ENCODE measurements at regions not wholly inside any gene's neighbourhood (a gene's known extent, or its start where the extent isn't known, plus 50 kb on each side); places are given as distances from the start of the nearest gene placed in this dataset.

DNA sequence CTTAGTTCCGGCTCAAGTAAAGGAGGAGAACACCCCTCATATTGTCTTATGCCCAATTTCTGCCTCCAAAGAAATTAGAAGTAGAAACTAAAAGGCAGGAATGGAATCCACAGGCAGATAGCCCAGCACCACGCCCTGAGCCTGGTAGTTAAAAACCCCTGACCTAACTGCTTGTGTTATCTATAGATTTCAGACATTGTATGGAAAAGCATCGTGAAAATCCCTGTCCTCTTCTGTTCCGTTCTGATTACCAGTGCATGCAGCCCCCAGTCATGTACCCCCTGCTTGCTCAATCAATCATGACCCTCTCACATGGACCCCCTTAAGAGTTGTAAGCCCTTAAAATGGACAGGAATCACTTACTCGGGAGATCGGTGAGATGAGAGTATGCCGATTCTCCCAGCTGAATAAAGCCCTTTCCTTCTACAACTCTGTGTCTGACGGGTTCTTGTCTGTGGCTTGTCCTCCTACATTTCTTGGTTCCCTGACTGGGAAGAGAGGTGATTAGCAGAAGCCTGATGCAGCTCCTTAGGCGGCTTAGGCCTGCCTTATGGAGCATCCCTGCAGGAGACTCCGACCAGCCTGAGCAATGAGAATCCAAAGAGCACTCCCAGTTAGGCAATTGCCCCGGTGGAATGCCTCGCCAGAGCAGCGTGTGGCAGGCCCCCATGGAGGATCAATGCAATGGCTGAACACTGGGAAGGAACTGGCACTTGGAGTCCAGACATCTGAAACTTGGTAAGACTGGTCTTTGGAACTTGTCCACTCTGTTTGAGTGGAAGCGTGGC, 362.6 kb upstream of the TCF4 start:
- TF ChIP-seq, protein P1, sequence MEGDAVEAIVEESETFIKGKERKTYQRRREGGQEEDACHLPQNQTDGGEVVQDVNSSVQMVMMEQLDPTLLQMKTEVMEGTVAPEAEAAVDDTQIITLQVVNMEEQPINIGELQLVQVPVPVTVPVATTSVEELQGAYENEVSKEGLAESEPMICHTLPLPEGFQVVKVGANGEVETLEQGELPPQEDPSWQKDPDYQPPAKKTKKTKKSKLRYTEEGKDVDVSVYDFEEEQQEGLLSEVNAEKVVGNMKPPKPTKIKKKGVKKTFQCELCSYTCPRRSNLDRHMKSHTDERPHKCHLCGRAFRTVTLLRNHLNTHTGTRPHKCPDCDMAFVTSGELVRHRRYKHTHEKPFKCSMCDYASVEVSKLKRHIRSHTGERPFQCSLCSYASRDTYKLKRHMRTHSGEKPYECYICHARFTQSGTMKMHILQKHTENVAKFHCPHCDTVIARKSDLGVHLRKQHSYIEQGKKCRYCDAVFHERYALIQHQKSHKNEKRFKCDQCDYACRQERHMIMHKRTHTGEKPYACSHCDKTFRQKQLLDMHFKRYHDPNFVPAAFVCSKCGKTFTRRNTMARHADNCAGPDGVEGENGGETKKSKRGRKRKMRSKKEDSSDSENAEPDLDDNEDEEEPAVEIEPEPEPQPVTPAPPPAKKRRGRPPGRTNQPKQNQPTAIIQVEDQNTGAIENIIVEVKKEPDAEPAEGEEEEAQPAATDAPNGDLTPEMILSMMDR (IDR thresholded peaks at IDR 0.05; ENCODE audit: low read depth, low read length, poor library complexity, severe bottlenecking), result no peak
- no peak for TF ChIP-seq EZH2phosphoT487 (IDR thresholded peaks at IDR 0.05; ENCODE audit: borderline replicate concordance, low read length)
